Cardiac fibroblast (primary cell): ENCODE measurements at regions not wholly inside any gene's neighbourhood (a gene's known extent, or its start where the extent isn't known, plus 50 kb on each side); places are given as distances from the start of the nearest gene placed in this dataset.

Experiments used
- DNase-seq, 2 donors: peaks; one replicate each; pipeline versions ENCODE4 v3.0.0 to v3.0.0-alpha.2; 2010; ENCODE audit warnings: low read depth in 2 of 2
- H3K4me3 ChIP-seq, 2 donors: replicated peaks in 1 of 2; 1 replicate in 1 of 2; 2 replicates in 1 of 2; pipeline ENCODE4 v1.5.1; 2011; ENCODE audit warnings: low read depth in 2 of 2, low read length in 2 of 2, mild to moderate bottlenecking in 2 of 2, moderate library complexity in 1 of 2
- CTCF ChIP-seq: IDR thresholded peaks from one replicate; pipeline ENCODE4 v1.5.1; 2011; ENCODE audit warnings: low read depth, mild to moderate bottlenecking, low read length, inconsistent platforms

GRCh38 chr9:89554307-89555035, 50.3 kb upstream of the GADD45G start:
- no peak for TF ChIP-seq CTCF
- H3K4me3 ChIP-seq = no peak overlapping the region
- peak in 1 of 2 donors; percentile 10 for DNase-seq

- no peak for TF ChIP-seq CTCF
- no peak for DNase-seq
- H3K4me3 ChIP-seq = no peak overlapping the region
Measured at GRCh38 chr9:89553451-89554010, 51.3 kb upstream of the GADD45G start.

GRCh38 chr9:89550346-89550927, 52.5 kb upstream of the SEMA4D start:
- no peak for DNase-seq
- TF ChIP-seq CTCF = no peak
- H3K4me3 ChIP-seq = no peak overlapping the region

- no peak overlapping the region for H3K4me3 ChIP-seq
Measured at GRCh38 chr9:89549031-89549644, 51.2 kb upstream of the SEMA4D start.

GRCh38 chr9:89548071-89548638, 50.2 kb upstream of the SEMA4D start:
- DNase-seq = no peak
- no peak for TF ChIP-seq CTCF
- no peak overlapping the region for H3K4me3 ChIP-seq

More at GRCh38 chr9:89549031-89549644, 51.2 kb upstream of the SEMA4D start:
- peak; percentile 64 to 76 for DNase-seq
- TF ChIP-seq CTCF = peak; percentile 92
